K562 (cell line): ENCODE measurements at regions not wholly inside any gene's neighbourhood (a gene's known extent, or its start where the extent isn't known, plus 50 kb on each side); places are given as distances from the start of the nearest gene placed in this dataset.
A peak's percentile ranks its signal among the peaks of the same experiment; 100 is the strongest.

Experiments
- BCLAF1 ChIP-seq, 2 experiments: fragments of 450-650 bp in 1 of 2; IDR thresholded peaks; 2 replicates each; pipeline ENCODE4 v1.6.1; 2011 to 2017; ENCODE audit warnings: low read depth in 2 of 2, antibody characterized with exemption in 1 of 2, borderline replicate concordance in 1 of 2, low read length in 1 of 2, mild to moderate bottlenecking in 1 of 2, mixed read lengths in 1 of 2; ENCODE audit not compliant: control insufficient read depth in 1 of 2
- CGGBP1 ChIP-seq: fragments of 250-450 bp; sonication (Bioruptor Pico); IDR thresholded peaks from 2 replicates; pipeline ENCODE4 v1.9.0; 2021; ENCODE audit warnings: mild to moderate bottlenecking
- CHD7 ChIP-seq: fragments of 200-600 bp; sonication (generic); IDR thresholded peaks from one replicate; pipeline ENCODE4 v1.6.1; 2012; ENCODE audit warnings: mild to moderate bottlenecking, low read depth, low read length, inconsistent platforms
- DACH1 ChIP-seq: fragments of 450-650 bp; IDR thresholded peaks from 2 replicates; pipeline ENCODE4 v1.6.1; 2018; ENCODE audit not compliant: partially characterized antibody
- NFRKB ChIP-seq: fragments of 450-650 bp; IDR thresholded peaks from 2 replicates; pipeline ENCODE4 v1.6.1; 2016; ENCODE audit warnings: low read depth
- PHF21A ChIP-seq: fragments of 450-650 bp; IDR thresholded peaks from 2 replicates; pipeline ENCODE4 v1.6.1; 2017; ENCODE audit warnings: low read depth, borderline replicate concordance
- SIN3B ChIP-seq: fragments of 450-650 bp; IDR thresholded peaks from 2 replicates; pipeline ENCODE4 v1.6.1; 2017; ENCODE audit warnings: low read depth, mild to moderate bottlenecking, moderate library complexity
- TCF15 ChIP-seq: fragments of 250-450 bp; sonication (Bioruptor Pico); IDR thresholded peaks from 2 replicates; pipeline ENCODE4 v1.8.0; 2022; ENCODE audit warnings: moderate library complexity, mild to moderate bottlenecking, inconsistent platforms
- ZBTB1 ChIP-seq: sonication (generic); formaldehyde crosslinking; IDR thresholded peaks from 2 replicates; pipeline ENCODE4 v1.8.1; 2023; ENCODE audit warnings: missing genetic modification reagents, low read depth, mild to moderate bottlenecking, borderline replicate concordance
- ZNF764 ChIP-seq: fragments of 250-450 bp; sonication (Bioruptor Pico); IDR thresholded peaks from 2 replicates; pipeline ENCODE4 v1.4.0; 2020; ENCODE audit warnings: low read depth, mild to moderate bottlenecking, moderate library complexity
- ZNF780A ChIP-seq: fragments of 250-450 bp; sonication (Bioruptor Pico); IDR thresholded peaks from 2 replicates; pipeline ENCODE4 v1.5.0; 2021; ENCODE audit warnings: mild to moderate bottlenecking

- TF ChIP-seq ZNF764 (CRISPR knock-in tag) (peak; percentile 89), SIN3B (no peak), TCF15 (CRISPR knock-in tag) (no peak), PHF21A (peak; percentile 85; the same call in 1 of the 2 replicates), ZBTB1 (CRISPR knock-in tag) (peak; percentile 62; the same call in 1 of the 2 replicates), CGGBP1 (CRISPR knock-in tag) (no peak; the same call in none of the 2 replicates), CHD7 (no peak), BCLAF1 (IDR thresholded peaks at IDR 0.05; ENCODE audit: borderline replicate concordance in 1 of 2, control insufficient read depth in 1 of 2, low read depth in 2 of 2, low read length in 1 of 2) (peak in 1 of 2 experiments; percentile 70; a peak in 2 of 4 replicates), ZNF780A (no peak), DACH1 (peak; percentile 48), NFRKB (no peak)
Observed at GRCh38 chr6:26312501-26313397, 52.2 kb upstream of the BTN3A2 start (continued).
